ENCODE measurements at regions not wholly inside any gene's neighbourhood (a gene's known extent, or its start where the extent isn't known, plus 50 kb on each side); places are given as distances from the start of the nearest gene placed in this dataset.

DNA sequence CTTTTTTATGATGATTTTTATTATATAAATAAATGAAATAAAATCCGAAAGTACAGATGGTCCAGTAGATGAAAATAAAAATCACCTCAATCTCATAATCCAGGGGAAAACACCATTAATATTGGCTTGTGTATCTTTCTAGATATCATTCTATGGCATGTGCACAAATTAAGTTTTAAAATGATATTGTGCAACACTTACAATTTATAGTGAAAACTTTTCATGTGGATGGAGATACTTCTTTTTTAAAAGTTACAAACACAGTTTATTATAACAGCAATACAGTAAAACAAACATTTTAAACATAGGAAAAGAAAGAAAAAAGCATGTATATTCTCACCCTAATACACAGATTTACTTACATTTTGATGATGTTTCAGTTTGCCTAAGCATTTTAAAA is 98.9 kb upstream of the RMST start:
- TF ChIP-seq, protein P1, sequence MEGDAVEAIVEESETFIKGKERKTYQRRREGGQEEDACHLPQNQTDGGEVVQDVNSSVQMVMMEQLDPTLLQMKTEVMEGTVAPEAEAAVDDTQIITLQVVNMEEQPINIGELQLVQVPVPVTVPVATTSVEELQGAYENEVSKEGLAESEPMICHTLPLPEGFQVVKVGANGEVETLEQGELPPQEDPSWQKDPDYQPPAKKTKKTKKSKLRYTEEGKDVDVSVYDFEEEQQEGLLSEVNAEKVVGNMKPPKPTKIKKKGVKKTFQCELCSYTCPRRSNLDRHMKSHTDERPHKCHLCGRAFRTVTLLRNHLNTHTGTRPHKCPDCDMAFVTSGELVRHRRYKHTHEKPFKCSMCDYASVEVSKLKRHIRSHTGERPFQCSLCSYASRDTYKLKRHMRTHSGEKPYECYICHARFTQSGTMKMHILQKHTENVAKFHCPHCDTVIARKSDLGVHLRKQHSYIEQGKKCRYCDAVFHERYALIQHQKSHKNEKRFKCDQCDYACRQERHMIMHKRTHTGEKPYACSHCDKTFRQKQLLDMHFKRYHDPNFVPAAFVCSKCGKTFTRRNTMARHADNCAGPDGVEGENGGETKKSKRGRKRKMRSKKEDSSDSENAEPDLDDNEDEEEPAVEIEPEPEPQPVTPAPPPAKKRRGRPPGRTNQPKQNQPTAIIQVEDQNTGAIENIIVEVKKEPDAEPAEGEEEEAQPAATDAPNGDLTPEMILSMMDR (IDR thresholded peaks at IDR 0.05), result no peak
- TF ChIP-seq, protein P2, sequence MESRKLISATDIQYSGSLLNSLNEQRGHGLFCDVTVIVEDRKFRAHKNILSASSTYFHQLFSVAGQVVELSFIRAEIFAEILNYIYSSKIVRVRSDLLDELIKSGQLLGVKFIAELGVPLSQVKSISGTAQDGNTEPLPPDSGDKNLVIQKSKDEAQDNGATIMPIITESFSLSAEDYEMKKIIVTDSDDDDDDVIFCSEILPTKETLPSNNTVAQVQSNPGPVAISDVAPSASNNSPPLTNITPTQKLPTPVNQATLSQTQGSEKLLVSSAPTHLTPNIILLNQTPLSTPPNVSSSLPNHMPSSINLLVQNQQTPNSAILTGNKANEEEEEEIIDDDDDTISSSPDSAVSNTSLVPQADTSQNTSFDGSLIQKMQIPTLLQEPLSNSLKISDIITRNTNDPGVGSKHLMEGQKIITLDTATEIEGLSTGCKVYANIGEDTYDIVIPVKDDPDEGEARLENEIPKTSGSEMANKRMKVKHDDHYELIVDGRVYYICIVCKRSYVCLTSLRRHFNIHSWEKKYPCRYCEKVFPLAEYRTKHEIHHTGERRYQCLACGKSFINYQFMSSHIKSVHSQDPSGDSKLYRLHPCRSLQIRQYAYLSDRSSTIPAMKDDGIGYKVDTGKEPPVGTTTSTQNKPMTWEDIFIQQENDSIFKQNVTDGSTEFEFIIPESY (IDR thresholded peaks at IDR 0.05; ENCODE audit: borderline replicate concordance, low read depth), result no peak
- no peak for TF ChIP-seq TCF12 (IDR thresholded peaks at IDR 0.05)
- no peak for TF ChIP-seq JUND (IDR thresholded peaks at IDR 0.05)
- TF ChIP-seq EP300 (IDR thresholded peaks at IDR 0.05; ENCODE audit: borderline replicate concordance in 1 of 2, low read depth in 1 of 2, low read length in 1 of 2), result no peak
- TF ChIP-seq EZH2phosphoT487 (IDR thresholded peaks at IDR 0.05; ENCODE audit: borderline replicate concordance, low read depth), result no peak
- no peak for TF ChIP-seq MXI1 (IDR thresholded peaks at IDR 0.05; ENCODE audit: low read depth, low read length)
